IPS-18c (cell line): ENCODE measurements at regions not wholly inside any gene's neighbourhood (a gene's known extent, or its start where the extent isn't known, plus 50 kb on each side); places are given as distances from the start of the nearest gene placed in this dataset.

Experiments used
- H3K4me3 ChIP-seq: 2 replicates; pipeline ENCODE4 v1.7.0; 2013; ENCODE audit warnings: low read depth, mild to moderate bottlenecking, low read length, moderate library complexity; ENCODE audit not compliant: insufficient read depth
- H3K9me3 ChIP-seq: one replicate; pipeline ENCODE4 v1.6.1; 2013; ENCODE audit warnings: mild to moderate bottlenecking, low read length, moderate library complexity; ENCODE audit not compliant: control insufficient read depth, insufficient read depth

DNA sequence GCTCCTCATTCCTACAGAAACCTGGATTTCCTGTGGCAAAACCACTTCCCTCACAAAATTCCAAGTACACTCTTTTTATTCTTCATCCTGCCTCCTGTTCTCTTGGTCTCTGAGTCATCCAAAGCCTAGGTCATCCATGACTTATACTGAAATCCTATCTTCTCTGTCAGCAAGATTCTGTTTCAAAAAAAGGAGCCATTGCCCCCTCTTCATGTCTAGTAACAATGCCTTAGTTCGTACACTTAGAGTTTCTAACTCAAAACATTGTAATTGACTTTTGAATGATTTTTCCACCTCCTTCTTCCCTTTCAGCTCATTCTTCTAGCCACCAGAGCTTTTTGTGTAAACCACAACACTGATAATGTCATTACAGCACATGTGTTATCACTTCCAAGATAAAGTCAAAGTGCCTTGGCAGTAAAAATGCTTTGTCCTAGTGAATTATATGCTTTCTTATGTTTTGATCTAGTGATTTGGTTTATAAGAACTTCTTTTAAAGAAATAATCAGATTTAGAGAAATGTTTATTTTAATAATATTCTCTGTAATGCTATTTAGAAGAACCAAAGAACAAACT is 256.5 kb upstream of the NECTIN3 start:
- Histone ChIP-seq H3K9me3 (no peaks in the 10 kb centered on the region), H3K4me3 (no peak overlapping the region)

GRCh38 chr3:110816008-110816407 is 255.6 kb upstream of the NECTIN3 start:
- H3K9me3 ChIP-seq, result no peaks in the 10 kb centered on the region
- H3K4me3 ChIP-seq, result no peak overlapping the region

GRCh38 chr3:110821586-110821985 is 250.0 kb upstream of the NECTIN3 start:
- no peak overlapping the region for H3K4me3 ChIP-seq
- no peaks in the 10 kb centered on the region for H3K9me3 ChIP-seq

DNA sequence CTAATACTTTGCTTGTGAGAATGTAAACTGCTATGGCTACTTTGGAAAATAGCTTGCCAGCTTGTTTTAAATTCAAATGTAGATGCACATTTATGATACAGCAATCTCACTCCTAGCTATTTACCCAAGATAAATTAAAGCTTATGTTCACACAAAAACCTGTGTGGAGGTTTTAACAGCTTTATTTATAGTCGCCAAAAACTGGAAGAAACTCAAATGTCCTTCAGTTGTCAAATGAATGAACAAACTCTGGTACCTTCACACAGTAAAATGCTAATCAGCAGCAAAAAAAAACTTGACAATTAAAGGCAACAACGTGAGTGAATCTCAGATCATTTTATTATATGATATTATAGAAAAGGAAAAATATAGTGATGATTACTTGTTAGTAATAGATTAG is 248.6 kb upstream of the NECTIN3 start:
- no peak overlapping the region for H3K4me3 ChIP-seq

GRCh38 chr3:110846971-110847370 is 224.6 kb upstream of the NECTIN3 start:
- no peak overlapping the region for H3K4me3 ChIP-seq

More for the DNA sequence above, 248.6 kb upstream of the NECTIN3 start:
- no peaks in the 10 kb centered on the region for H3K9me3 ChIP-seq

DNA sequence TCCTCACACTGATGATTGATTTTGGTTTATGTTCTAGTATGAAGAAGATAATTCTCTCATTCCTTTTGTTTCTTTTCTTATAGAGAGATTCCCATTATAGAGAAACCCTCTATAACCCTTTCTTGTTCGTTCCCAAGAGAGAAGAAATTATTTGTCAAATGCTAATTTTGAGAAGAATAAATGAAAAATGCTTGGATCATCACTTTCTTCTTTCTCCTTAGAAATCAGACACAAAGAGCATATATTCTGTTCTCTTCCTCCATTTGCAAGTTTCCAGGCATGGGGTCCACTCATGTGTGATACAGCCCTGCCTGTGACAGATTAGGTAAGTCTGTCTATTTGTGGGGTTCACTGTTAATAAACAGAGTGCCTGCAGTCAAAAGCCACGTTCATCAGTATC is 222.6 kb upstream of the NECTIN3 start:
- H3K9me3 ChIP-seq, result no peaks in the 10 kb centered on the region
- no peak overlapping the region for H3K4me3 ChIP-seq

More at GRCh38 chr3:110846971-110847370, 224.6 kb upstream of the NECTIN3 start:
- no peaks in the 10 kb centered on the region for H3K9me3 ChIP-seq

DNA sequence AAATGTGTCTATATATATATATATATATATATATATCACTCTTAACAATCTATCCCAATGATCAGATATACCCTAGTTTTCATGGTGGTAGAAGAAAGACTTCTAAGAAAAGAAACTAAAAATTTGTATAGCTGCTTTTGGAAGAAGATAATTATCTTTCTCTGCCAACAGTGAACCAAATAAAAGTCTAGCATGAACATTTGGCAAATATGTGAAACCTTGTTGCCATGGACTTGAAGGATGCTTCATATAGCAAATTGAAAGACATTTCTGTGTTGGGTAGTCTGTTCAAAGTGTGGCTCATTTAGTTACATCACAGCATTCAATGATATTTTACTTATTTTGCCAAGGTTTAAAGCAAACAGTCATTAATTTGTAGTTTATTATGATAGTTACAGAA is 219.9 kb upstream of the NECTIN3 start:
- Histone ChIP-seq H3K4me3 (no peak overlapping the region), H3K9me3 (no peaks in the 10 kb centered on the region)

DNA sequence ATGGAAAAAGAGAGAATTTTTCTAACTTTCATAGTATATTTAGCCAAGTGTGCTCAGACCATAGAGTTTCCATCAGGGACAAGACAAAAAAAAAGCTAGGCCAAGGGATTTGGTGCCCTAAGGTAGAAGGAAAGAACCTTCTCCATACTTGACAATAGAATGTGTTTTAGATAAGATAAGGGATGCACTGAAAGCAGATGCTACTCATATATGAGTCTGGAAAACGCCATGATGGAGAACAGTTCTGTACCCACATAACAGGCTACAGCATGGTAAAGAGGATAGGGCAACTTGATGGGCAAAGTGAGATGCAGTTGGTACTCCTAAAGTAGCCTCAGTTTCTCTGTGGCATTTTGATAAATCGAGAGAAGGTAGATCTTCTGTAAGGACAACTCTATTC is 216.4 kb upstream of the NECTIN3 start:
- Histone ChIP-seq H3K4me3 (no peak overlapping the region), H3K9me3 (no peaks in the 10 kb centered on the region)

GRCh38 chr3:110856916-110857315 is 214.7 kb upstream of the NECTIN3 start:
- H3K9me3 ChIP-seq, result no peaks in the 10 kb centered on the region

DNA sequence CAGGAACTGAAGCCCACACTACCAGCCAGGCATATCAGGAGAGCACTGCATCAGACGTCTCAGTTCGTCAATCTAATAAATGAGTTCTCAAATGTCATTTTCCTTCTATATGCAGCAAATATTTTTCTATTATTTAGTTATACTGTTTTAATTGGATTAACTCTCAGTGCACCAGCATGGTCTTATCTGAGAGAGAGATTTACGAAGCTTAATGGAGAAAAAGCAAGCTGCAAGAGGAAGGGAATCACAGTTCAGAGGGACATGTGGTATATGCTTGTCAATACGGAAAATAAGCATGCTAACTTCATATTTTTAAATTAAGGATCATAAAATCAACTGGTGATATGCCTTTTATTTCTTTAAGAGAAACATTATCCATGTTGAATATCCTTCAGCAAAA is 213.1 kb upstream of the NECTIN3 start:
- Histone ChIP-seq H3K9me3 (no peaks in the 10 kb centered on the region), H3K4me3 (no peak overlapping the region)

More at GRCh38 chr3:110856916-110857315, 214.7 kb upstream of the NECTIN3 start:
- H3K4me3 ChIP-seq, result no peak overlapping the region

DNA sequence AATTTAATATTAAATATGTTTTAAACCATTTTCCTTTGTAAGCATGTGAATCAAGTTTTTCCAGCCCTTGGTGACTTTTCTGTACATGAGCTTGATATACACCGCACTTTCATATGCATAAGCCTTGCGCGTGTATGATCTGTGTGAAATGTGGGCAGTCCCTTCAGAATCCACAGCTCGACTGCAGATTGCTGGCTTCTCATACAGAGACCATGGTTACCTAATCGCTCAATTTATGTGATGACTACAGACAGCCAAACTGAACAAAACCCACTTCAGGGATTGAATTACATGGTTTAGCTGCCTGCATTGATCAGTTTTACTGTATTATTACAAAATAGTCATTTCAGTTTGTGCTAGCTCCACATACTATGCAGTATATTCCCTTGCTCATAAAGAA is 212.3 kb upstream of the NECTIN3 start:
- no peak overlapping the region for H3K4me3 ChIP-seq

DNA sequence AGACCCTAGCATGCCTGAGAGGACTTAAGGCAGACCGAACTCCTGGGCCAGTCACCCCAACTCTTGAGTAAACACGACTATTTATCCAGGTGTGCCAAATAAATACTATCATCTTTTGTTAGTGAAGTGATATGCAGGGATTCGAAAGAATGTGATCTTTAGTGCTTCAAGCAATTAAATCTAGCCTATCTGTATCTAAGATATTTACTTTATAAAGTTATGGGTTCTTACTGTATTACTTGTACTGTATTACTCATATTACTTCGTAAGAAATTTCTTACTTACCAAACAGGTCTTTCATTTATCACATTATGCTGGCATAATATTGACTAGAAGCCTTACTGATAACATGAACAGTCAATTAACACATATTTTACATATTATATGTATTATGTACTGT is 211.6 kb upstream of the NECTIN3 start:
- H3K4me3 ChIP-seq, result no peak overlapping the region
- H3K9me3 ChIP-seq, result no peaks in the 10 kb centered on the region

More for the DNA sequence above, 212.3 kb upstream of the NECTIN3 start:
- H3K9me3 ChIP-seq, result no peaks in the 10 kb centered on the region

DNA sequence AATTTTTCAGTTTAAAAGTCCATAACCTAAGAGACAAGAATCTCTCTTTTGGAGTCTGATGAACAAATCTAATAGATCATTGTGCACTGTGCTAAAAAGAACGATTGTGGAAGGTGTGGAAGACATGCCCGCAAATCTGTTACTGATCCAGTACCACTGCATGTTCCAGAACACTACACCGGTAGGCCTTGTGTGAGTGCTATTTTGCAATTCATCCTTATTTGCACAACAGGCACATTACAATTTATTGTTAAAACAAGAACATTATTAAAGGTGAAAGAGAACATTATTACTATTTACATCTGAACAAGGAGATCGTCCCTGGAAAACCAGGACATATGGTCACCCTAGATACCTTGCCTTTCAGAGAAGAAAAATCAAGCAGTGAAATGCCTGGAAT is 205.7 kb upstream of the NECTIN3 start:
- no peaks in the 10 kb centered on the region for H3K9me3 ChIP-seq
- no peak overlapping the region for H3K4me3 ChIP-seq

- no peak overlapping the region for H3K4me3 ChIP-seq
- no peaks in the 10 kb centered on the region for H3K9me3 ChIP-seq
These were observed 203.5 kb upstream of the NECTIN3 start for GRCh38 chr3:110868106-110868505.

GRCh38 chr3:110869736-110870135 is 201.9 kb upstream of the NECTIN3 start:
- H3K9me3 ChIP-seq, result no peaks in the 10 kb centered on the region
- no peak overlapping the region for H3K4me3 ChIP-seq

DNA sequence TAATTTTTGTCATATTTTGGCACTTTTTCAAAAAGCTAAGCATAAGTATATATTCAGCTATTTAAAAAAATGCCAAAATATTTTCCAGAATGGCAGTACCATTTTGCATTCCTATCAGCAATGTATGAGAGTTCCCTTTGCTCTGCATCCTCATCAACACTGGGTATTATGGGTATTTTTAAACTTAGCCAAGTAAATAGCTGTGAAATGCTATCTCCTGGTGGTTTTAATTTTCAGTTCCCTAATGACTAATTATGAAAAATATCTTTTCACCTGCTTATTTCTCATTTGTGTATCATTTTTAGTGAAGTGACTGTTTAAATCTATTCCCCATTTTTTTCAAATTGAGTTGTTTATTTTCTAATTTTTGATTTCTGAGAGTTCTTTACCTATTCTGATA is 199.7 kb upstream of the NECTIN3 start:
- Histone ChIP-seq H3K4me3 (no peak overlapping the region), H3K9me3 (no peaks in the 10 kb centered on the region)

DNA sequence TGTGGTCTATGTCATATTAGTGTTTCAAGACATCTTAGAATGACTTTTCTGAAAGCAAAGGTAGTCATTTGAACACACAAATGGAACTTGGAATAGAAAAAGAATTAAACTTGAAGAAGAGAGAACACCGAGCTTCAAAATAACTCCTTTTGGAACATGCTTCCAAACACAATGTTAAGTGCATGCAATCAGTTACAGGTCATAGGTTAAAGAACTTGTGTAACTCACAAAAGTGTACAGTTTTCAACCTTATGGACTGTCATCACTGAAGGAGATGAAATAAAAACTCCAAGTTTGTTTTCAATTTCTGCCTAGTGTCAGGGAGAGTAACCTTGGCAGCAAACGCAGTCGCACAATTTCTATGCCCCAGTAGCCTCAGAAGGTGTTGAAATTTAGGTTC is 192.9 kb upstream of the NECTIN3 start:
- Histone ChIP-seq H3K4me3 (no peak overlapping the region), H3K9me3 (no peaks in the 10 kb centered on the region)

DNA sequence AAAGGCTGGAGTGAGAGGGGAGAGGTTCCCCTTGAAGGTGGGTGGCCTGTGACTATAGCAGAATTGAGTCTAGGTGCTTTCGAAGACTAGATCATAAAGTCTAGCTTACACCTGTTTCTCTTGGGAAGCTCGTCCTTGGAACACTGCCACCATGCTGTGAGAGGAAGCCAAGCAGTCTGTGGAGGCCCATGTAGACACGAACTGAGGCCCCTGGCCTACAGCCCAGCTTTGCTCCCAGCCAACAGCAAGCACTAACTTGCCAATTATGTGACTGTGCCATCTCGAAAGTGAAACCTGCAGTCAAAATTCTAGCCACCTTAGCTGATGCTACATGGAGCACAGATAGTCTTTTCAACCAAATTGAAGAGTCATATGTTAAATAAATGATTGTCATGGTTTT is 190.5 kb upstream of the NECTIN3 start:
- Histone ChIP-seq H3K4me3 (no peak overlapping the region), H3K9me3 (no peaks in the 10 kb centered on the region)

DNA sequence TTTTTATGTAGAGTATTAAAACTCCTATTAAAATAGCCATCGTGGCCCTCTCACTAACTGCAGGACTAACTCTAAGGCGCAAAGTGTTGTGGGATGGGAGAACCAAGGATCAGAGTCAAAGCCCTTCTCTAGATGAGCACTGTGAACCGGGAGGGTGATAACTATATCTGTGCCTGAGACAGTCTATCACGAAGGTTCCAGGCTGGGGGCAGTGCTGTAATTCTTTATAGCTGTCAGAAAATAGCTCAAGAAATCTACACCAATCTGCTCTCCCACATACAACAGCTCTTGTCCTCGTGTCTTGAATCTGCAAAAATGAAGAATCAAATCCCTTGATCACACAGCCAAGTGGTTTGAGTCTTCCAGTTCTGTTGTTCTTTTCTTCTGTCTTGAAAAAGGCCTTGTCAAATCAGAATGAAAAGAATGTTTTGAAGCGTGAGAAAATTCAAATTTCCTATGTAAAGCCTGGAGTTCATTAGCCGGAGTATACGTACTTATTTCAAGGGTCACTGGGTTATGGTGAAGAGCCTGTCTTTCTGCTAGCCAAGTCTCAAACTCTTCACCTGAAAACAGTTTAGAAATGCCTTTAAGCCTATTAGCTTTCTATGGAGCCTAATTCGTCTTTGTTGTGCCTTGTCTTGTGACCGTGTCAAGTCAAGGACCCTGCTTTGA is 185.3 kb upstream of the NECTIN3 start:
- no peak overlapping the region for H3K4me3 ChIP-seq
- H3K9me3 ChIP-seq, result no peaks in the 10 kb centered on the region
